ENCODE measurements at regions not wholly inside any gene's neighbourhood (a gene's known extent, or its start where the extent isn't known, plus 50 kb on each side); places are given as distances from the start of the nearest gene placed in this dataset.

DNA sequence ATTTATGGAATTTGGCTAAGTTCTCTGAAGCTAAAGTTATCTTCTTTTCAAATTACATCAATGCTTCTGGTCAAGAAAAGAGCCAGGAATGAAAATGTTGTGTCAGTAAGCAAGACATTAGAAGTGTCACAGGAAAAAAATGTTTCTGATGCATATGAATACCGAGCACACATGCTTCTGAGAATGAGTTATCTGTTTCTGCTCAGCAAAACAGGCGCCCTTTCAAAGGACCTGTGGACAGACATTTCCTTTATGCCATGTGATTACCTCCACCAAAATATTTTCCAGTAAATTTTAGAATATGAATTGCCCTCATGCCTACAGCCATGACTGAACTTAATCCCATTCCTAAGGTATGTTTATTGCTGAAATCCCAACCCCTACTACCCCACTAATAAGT lies 55.4 kb upstream of the RNF180 start:
- Histone ChIP-seq H3K4me1 (ENCODE audit: insufficient read depth) (no peaks in the 10 kb centered on the region), H3K4me3 (no peak overlapping the region), H3K36me3 (ENCODE audit: low read depth) (no peaks in the 10 kb centered on the region), H3K27me3 (replicated peaks; ENCODE audit: insufficient read depth) (no peaks in the 10 kb centered on the region), H3F3A (ENCODE audit: insufficient read depth) (no peaks in the 10 kb centered on the region), H3K79me2 (ENCODE audit: insufficient read depth) (no peaks in the 10 kb centered on the region), H3K9ac (no peak overlapping the region), H3K9me2 (ENCODE audit: insufficient read depth) (no peaks in the 10 kb centered on the region), H4K20me1 (ENCODE audit: insufficient read depth) (no peaks in the 10 kb centered on the region), H3K4me2 (ENCODE audit: unreplicated experiment) (no peak overlapping the region), H3K27ac (no peak overlapping the region), H2AFZ (no peak overlapping the region), H3K9me3 (ENCODE audit: low read depth) (no peaks in the 10 kb centered on the region)
- WGBS, 2 experiments (ENCODE audit: low coverage in 1 of 2, low lambda C conversion rate in 2 of 2, missing lambda C conversion rate in 2 of 2) = 0 to 1% methylated on average over 2 of the region's 2 CpGs
- in situ Hi-C loops (cut with MboI) = no loop called here
- TF ChIP-seq EZH2phosphoT487 (IDR thresholded peaks at IDR 0.05; ENCODE audit: insufficient read depth, low read depth) (no peak), EZH2 (IDR thresholded peaks at IDR 0.05; ENCODE audit: insufficient read depth, poor library complexity, severe bottlenecking) (no peak)
- DNase-seq = no peak

DNA sequence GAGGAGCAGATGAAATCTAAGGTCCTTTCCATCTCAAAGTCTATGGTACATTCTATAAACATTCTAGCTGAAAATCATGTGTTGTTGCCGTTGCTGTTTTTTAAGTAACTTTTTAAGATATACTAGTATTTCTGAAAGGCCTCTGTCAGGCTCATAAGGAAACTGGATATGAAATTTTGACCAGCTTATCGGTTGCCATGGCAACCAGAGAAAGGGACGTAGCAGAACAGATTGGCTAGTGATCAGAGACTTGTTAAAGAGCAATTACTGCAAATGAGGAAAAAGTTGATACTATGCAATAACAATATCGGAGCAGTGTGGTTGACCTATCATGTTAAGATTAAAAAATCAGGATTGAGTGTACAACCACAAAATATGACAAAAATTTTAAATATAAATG lies 57.0 kb upstream of the RNF180 start:
- in situ Hi-C loops (cut with MboI) = no loop called here
- H3K79me2 ChIP-seq (ENCODE audit: insufficient read depth) = no peaks in the 10 kb centered on the region
- H3K27me3 ChIP-seq (replicated peaks; ENCODE audit: insufficient read depth) = no peaks in the 10 kb centered on the region
- H3K9me3 ChIP-seq (ENCODE audit: low read depth) = no peaks in the 10 kb centered on the region
- TF ChIP-seq EZH2 (IDR thresholded peaks at IDR 0.05; ENCODE audit: insufficient read depth, poor library complexity, severe bottlenecking) (no peak), EZH2phosphoT487 (IDR thresholded peaks at IDR 0.05; ENCODE audit: insufficient read depth, low read depth) (no peak)
- H3K4me3 ChIP-seq = no peak overlapping the region
- no peaks in the 10 kb centered on the region for H3K4me1 ChIP-seq (ENCODE audit: insufficient read depth)
- no peak overlapping the region for H2AFZ ChIP-seq
- no peak overlapping the region for H3K9ac ChIP-seq
- no peak overlapping the region for H3K27ac ChIP-seq
- no peaks in the 10 kb centered on the region for H3K9me2 ChIP-seq (ENCODE audit: insufficient read depth)
- H4K20me1 ChIP-seq (ENCODE audit: insufficient read depth) = no peaks in the 10 kb centered on the region
- no peaks in the 10 kb centered on the region for H3K36me3 ChIP-seq (ENCODE audit: low read depth)
- DNase-seq = no peak
- whole genome bisulfite sequencing, 2 experiments (ENCODE audit: low coverage in 1 of 2, low lambda C conversion rate in 2 of 2, missing lambda C conversion rate in 2 of 2) = 34% methylated on average over 4 of the region's 4 CpGs
- no peaks in the 10 kb centered on the region for H3F3A ChIP-seq (ENCODE audit: insufficient read depth)
- no peak overlapping the region for H3K4me2 ChIP-seq (ENCODE audit: unreplicated experiment)

DNA sequence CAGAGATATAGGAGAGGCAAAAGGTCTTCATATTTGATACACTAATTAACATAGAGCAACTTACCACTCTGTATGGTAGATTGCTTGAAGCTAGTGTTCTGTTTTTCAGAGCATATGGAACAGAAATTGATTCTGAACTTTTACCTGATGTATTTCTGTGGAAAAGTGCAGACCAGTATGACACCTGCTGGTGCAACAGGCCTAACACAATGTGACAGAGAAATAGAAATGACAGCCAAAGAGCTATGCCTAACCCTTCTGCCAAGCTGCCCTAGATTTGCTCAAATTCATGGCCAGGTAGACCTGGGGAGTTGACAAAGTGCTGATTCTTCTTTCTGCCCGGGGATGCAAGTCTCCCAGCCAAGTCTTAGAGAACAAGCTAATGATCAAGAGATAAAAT lies 65.4 kb upstream of the RNF180 start:
- Histone ChIP-seq H3K4me3 (no peak overlapping the region), H3F3A (ENCODE audit: insufficient read depth) (no peaks in the 10 kb centered on the region), H3K27ac (no peak overlapping the region), H3K9ac (no peak overlapping the region), H3K9me3 (ENCODE audit: low read depth) (no peaks in the 10 kb centered on the region), H3K9me2 (ENCODE audit: insufficient read depth) (no peaks in the 10 kb centered on the region), H3K4me2 (ENCODE audit: unreplicated experiment) (no peak overlapping the region), H3K79me2 (ENCODE audit: insufficient read depth) (no peaks in the 10 kb centered on the region), H3K27me3 (replicated peaks; ENCODE audit: insufficient read depth) (no peaks in the 10 kb centered on the region), H2AFZ (no peak overlapping the region), H3K4me1 (ENCODE audit: insufficient read depth) (no peaks in the 10 kb centered on the region), H3K36me3 (ENCODE audit: low read depth) (no peaks in the 10 kb centered on the region), H4K20me1 (ENCODE audit: insufficient read depth) (no peaks in the 10 kb centered on the region)
- in situ Hi-C loops (cut with MboI) = no loop called here
- no peak for TF ChIP-seq EZH2 (IDR thresholded peaks at IDR 0.05; ENCODE audit: insufficient read depth, poor library complexity, severe bottlenecking)
- TF ChIP-seq EZH2phosphoT487 (IDR thresholded peaks at IDR 0.05; ENCODE audit: insufficient read depth, low read depth) = no peak
- no peak for DNase-seq
- 6 to 9% methylated on average over 1 of the region's 1 CpG for WGBS, 2 experiments (ENCODE audit: low coverage in 1 of 2, low lambda C conversion rate in 2 of 2, missing lambda C conversion rate in 2 of 2)

DNA sequence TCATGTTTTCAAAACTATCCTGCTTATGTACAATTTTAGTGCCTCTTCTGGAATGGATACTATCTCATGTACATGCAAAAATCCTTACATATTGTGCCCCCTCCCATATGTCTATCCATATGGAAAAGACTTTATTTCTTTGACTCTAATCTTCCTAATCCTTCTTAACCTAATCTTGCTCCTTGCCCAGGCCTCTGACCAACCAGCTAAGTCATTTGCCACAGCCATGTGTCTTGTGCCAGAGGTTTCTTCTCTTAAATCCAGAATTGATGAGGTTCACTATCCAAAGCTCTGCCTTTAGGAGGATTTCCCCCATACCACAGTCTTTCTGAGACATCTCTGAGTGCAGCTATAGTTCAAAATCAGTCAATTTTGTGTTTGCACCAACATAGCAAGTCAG lies 68.9 kb upstream of the RNF180 start:
- in situ Hi-C loops (cut with MboI) = no loop called here
- TF ChIP-seq EZH2 (IDR thresholded peaks at IDR 0.05; ENCODE audit: insufficient read depth, poor library complexity, severe bottlenecking) = no peak
- no peak for TF ChIP-seq EZH2phosphoT487 (IDR thresholded peaks at IDR 0.05; ENCODE audit: insufficient read depth, low read depth)
- H3K4me2 ChIP-seq (ENCODE audit: unreplicated experiment) = no peak overlapping the region

DNA sequence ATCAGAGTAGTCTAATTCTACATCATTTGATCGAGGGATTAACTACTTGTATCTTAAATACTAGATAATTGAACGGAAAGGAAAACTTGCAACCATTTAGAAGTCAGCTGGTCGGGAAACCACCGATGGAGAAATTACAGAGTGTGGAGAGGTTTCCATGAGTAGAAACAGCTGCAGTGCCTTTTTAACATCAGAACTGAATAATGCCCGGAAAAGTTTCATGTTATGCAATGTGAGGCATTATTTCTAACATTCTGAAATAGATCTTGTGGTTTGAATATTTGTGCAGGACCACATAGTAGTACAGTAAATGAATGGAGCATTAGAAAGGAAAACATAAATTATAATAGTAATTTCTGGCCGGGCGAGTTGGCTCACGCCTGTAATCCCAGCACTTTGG lies 88.1 kb upstream of the RNF180 start:
- no peaks in the 10 kb centered on the region for H3K79me2 ChIP-seq (ENCODE audit: insufficient read depth)
- no peaks in the 10 kb centered on the region for H3K36me3 ChIP-seq (ENCODE audit: low read depth)
- no peaks in the 10 kb centered on the region for H3K9me2 ChIP-seq (ENCODE audit: insufficient read depth)
- H2AFZ ChIP-seq = no peak overlapping the region
- no peak overlapping the region for H3K9ac ChIP-seq
- TF ChIP-seq EZH2phosphoT487 (IDR thresholded peaks at IDR 0.05; ENCODE audit: insufficient read depth, low read depth) = no peak
- no peak overlapping the region for H3K4me2 ChIP-seq (ENCODE audit: unreplicated experiment)
- no peak for DNase-seq
- H3K9me3 ChIP-seq (ENCODE audit: low read depth) = no peaks in the 10 kb centered on the region
- H3K4me1 ChIP-seq (ENCODE audit: insufficient read depth) = no peaks in the 10 kb centered on the region
- WGBS, 2 experiments (ENCODE audit: low coverage in 1 of 2, low lambda C conversion rate in 2 of 2, missing lambda C conversion rate in 2 of 2) = 22 to 23% methylated on average over 8 of the region's 8 CpGs
- H3K4me3 ChIP-seq = no peak overlapping the region
- H4K20me1 ChIP-seq (ENCODE audit: insufficient read depth) = no peaks in the 10 kb centered on the region
- no peak overlapping the region for H3K27ac ChIP-seq
- H3F3A ChIP-seq (ENCODE audit: insufficient read depth) = no peaks in the 10 kb centered on the region
- no peaks in the 10 kb centered on the region for H3K27me3 ChIP-seq (replicated peaks; ENCODE audit: insufficient read depth)
- in situ Hi-C loops (cut with MboI) = no loop called here

More for the DNA sequence above, 68.9 kb upstream of the RNF180 start:
- H3F3A ChIP-seq (ENCODE audit: insufficient read depth) = no peaks in the 10 kb centered on the region
- no peaks in the 10 kb centered on the region for H3K9me3 ChIP-seq (ENCODE audit: low read depth)
- H3K9ac ChIP-seq = no peak overlapping the region
- no peaks in the 10 kb centered on the region for H3K36me3 ChIP-seq (ENCODE audit: low read depth)
- H2AFZ ChIP-seq = no peak overlapping the region
- DNase-seq = no peak
- no peaks in the 10 kb centered on the region for H3K27me3 ChIP-seq (replicated peaks; ENCODE audit: insufficient read depth)
- H4K20me1 ChIP-seq (ENCODE audit: insufficient read depth) = no peaks in the 10 kb centered on the region
- H3K79me2 ChIP-seq (ENCODE audit: insufficient read depth) = no peaks in the 10 kb centered on the region
- H3K9me2 ChIP-seq (ENCODE audit: insufficient read depth) = no peaks in the 10 kb centered on the region
- H3K4me1 ChIP-seq (ENCODE audit: insufficient read depth) = no peaks in the 10 kb centered on the region
- no peak overlapping the region for H3K4me3 ChIP-seq
- no peak overlapping the region for H3K27ac ChIP-seq

All from GM23248 (cell line).